Lower lobe of right lung (tissue), 2 donors: ENCODE measurements at regions not wholly inside any gene's neighbourhood (a gene's known extent, or its start where the extent isn't known, plus 50 kb on each side); places are given as distances from the start of the nearest gene placed in this dataset.
A peak's percentile ranks its signal among the peaks of the same experiment; 100 is the strongest.

ENCODE experiments used
- ATAC-seq, 2 donors: fragments of 200-7000 bp; cut with Tn5 transposase; one replicate each; pipeline ENCODE4 v1.9.1; 2020 to 2022; ENCODE audit warnings: mild to moderate bottlenecking in 2 of 2, moderate library complexity in 2 of 2
- DNase-seq: peaks from one replicate; pipeline ENCODE4 v3.0.0-alpha.2; 2020
- H3K27ac ChIP-seq: fragments of 200-600 bp; one replicate; pipeline ENCODE4 v1.8.0; 2022
- H3K27me3 ChIP-seq: fragments of 200-600 bp; one replicate; pipeline ENCODE4 v1.8.0; 2022; ENCODE audit warnings: low read depth
- H3K36me3 ChIP-seq: fragments of 200-600 bp; one replicate; pipeline ENCODE4 v1.8.0; 2022; ENCODE audit warnings: mild to moderate bottlenecking
- H3K4me1 ChIP-seq: fragments of 200-600 bp; one replicate; pipeline ENCODE4 v1.8.0; 2022
- H3K4me3 ChIP-seq: fragments of 200-600 bp; one replicate; pipeline ENCODE4 v1.8.0; 2022; ENCODE audit warnings: mild to moderate bottlenecking
- H3K9me3 ChIP-seq: fragments of 200-600 bp; one replicate; pipeline ENCODE4 v1.8.0; 2022
- intact Hi-C: fragments of 100-400 bp; cut with DNase I; formaldehyde crosslinking; loops from one replicate; pipeline ENCODE4 v1.11.0; 2022
- TF ChIP-seq, protein P1 (sequence below): fragments of 200-600 bp; IDR thresholded peaks from one replicate; pipeline ENCODE4 v1.8.0; 2022; ENCODE audit warnings: antibody characterized with exemption, mild to moderate bottlenecking
- donor health status: DM: no; HTN: yes; CAD: no; lungs with severe emphysema.

DNA sequence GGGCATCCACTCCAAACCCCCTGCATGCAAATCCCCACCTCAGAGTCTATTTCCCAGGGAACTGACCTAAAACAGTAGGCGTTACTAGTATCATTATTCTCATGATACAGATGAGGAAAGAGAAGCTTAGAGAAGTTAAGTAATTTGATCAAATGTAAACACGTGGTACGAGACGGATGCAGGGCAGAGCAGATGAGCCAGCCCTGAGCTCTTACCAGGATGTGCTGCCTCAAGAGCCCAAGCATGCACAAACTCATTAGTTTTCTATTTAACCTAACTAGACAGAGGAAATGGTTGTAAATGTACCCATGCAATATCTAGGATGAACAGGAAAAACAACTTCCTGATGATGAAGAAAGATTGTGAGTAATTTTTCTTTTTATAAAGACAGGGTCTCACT is 173.3 kb upstream of the RASSF8 start:
- no peak overlapping the region for H3K4me3 ChIP-seq
- peaks cover 7% of the 10 kb centered on the region for H3K4me1 ChIP-seq
- TF ChIP-seq, protein P1, sequence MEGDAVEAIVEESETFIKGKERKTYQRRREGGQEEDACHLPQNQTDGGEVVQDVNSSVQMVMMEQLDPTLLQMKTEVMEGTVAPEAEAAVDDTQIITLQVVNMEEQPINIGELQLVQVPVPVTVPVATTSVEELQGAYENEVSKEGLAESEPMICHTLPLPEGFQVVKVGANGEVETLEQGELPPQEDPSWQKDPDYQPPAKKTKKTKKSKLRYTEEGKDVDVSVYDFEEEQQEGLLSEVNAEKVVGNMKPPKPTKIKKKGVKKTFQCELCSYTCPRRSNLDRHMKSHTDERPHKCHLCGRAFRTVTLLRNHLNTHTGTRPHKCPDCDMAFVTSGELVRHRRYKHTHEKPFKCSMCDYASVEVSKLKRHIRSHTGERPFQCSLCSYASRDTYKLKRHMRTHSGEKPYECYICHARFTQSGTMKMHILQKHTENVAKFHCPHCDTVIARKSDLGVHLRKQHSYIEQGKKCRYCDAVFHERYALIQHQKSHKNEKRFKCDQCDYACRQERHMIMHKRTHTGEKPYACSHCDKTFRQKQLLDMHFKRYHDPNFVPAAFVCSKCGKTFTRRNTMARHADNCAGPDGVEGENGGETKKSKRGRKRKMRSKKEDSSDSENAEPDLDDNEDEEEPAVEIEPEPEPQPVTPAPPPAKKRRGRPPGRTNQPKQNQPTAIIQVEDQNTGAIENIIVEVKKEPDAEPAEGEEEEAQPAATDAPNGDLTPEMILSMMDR, result no peak
- no peaks in the 10 kb centered on the region for H3K36me3 ChIP-seq
- H3K27ac ChIP-seq, result no peak overlapping the region
- H3K9me3 ChIP-seq, result no peaks in the 10 kb centered on the region
- H3K27me3 ChIP-seq, result no peaks in the 10 kb centered on the region
- intact Hi-C loops, result no loop called here
- DNase-seq (no peak), ATAC-seq (peak; percentile 11 to 36)

DNA sequence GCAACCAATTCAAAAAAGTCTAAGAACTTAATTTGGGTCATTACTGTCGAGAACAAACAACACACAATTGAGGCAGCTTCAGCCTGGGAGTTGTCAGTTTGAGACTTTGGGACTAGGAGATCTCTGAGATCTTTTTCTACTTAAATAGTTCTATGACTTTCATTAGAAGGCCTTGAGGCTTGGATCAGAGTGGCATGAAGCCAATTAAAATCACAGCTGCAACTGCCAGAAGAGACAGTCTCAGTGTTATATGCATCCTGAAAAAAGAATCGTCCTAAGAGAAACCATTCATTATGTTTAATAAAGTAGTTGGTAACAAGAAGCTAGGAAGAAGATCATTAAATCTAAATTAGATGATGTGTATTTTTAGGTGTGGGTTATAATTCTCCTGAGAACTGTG is 170.8 kb upstream of the RASSF8 start:
- DNase-seq (no peak), ATAC-seq (no peak)
- H3K27me3 ChIP-seq, result no peaks in the 10 kb centered on the region
- no peaks in the 10 kb centered on the region for H3K36me3 ChIP-seq
- no peaks in the 10 kb centered on the region for H3K9me3 ChIP-seq
- TF ChIP-seq, protein P1, result no peak
- H3K4me3 ChIP-seq, result no peak overlapping the region
- intact Hi-C loops, result no loop called here
- no peak overlapping the region for H3K27ac ChIP-seq
- H3K4me1 ChIP-seq, result peaks cover 7% of the 10 kb centered on the region

DNA sequence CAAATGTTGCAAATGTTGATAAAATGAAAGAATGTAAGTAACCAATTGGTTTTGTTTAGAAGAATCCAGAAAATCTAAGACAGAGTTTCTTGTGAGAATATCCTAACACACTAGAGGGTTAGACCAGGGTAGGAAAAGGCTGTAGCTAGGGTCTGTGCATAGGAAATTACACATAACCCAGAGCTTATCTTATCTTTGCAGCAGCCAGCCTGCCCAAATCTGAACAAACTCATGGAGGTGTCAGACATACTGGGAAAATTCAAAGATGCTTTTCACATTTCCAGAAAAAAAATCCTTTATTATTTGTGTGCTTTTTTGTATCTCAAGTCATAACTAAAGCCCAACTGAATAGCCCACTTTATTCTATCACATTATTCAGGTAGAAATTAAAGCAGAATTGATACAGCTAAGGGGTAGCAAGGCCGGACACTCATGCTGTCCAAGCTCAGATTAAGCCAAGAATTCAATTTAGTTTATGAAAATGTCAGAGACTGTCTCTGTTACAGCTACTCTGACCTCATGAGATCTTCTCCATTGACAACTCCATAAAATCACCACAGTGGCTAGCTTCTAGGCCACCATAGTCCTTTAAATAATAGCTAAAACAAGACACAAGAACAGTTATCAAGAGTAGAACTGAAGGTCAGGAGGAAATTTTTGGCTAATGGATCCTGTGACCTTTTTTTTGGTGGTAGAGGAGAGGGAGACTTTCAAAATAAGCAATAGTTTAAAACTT is 169.6 kb upstream of the RASSF8 start:
- no peaks in the 10 kb centered on the region for H3K27me3 ChIP-seq
- TF ChIP-seq, protein P1, result no peak
- ATAC-seq, result no peak

DNA sequence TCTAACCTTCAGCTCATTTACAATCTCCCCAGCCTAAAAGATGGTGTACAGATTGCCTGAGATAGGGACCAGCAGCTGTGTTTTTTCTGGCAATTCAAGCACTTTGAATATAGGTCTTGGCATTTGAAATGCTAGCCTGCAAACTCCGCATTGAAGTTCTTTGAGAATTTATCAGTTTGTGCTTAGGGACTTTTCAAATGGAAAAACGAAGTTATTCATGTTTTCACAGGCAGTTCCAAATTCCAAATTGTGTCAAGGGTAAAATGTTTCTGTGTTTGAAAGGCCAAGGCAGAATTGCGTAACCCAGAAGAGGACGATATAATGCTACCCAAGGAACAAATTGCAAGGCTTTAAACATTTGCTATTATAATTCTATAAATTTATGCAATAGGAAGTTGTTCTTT is 168.9 kb upstream of the RASSF8 start:
- TF ChIP-seq, protein P1, result no peak
- Histone ChIP-seq H3K4me3 (no peak overlapping the region), H3K36me3 (no peaks in the 10 kb centered on the region), H3K27ac (no peak overlapping the region), H3K27me3 (no peaks in the 10 kb centered on the region), H3K4me1 (peaks cover 7% of the 10 kb centered on the region), H3K9me3 (no peaks in the 10 kb centered on the region)
- no peak for DNase-seq
- intact Hi-C loops, result no loop called here
- no peak for ATAC-seq

More for the DNA sequence above, 169.6 kb upstream of the RASSF8 start:
- intact Hi-C loops, result no loop called here
- Histone ChIP-seq H3K27ac (no peak overlapping the region), H3K4me1 (peaks cover 7% of the 10 kb centered on the region), H3K4me3 (no peak overlapping the region), H3K9me3 (no peaks in the 10 kb centered on the region), H3K36me3 (no peaks in the 10 kb centered on the region)
- DNase-seq, result no peak

DNA sequence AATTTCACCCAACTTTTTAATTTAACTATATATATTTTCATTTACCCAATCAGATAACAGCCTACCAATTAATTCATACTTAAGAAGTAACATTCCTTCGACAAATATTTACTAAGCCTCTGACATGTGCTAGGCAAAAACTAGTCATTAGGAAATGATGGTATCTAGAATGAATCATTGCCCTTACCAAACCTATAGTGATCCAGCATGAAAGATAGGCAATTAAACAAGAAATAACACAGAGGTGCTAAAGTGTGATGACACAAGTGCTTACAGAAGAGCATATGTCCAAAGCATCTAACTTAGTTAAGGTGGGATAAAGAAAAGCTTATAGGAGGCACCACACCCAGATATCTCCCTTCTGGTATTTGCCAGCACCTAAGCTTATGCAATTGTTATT is 166.5 kb upstream of the RASSF8 start:
- no peaks in the 10 kb centered on the region for H3K9me3 ChIP-seq
- peaks cover 7% of the 10 kb centered on the region for H3K4me1 ChIP-seq
- no peak overlapping the region for H3K27ac ChIP-seq
- no peaks in the 10 kb centered on the region for H3K27me3 ChIP-seq
- H3K4me3 ChIP-seq, result no peak overlapping the region
- no peaks in the 10 kb centered on the region for H3K36me3 ChIP-seq
- intact Hi-C loops, result no loop called here
- TF ChIP-seq, protein P1, result no peak
- no peak for ATAC-seq
- no peak for DNase-seq
